Activated T-helper 1 cell treated with anti-CD3 and anti-CD28 coated beads, Interleukin-12 subunit alpha, Interleukin-12 subunit beta, Interleukin-2, Interleukin-4 antibody, amounts not matched to agents 30 ng/mL and 10 ng/mL and 1 ng/mL, durations not matched to agents 14 hours and 24 hours and 36 hours (primary cell): ENCODE measurements at regions not wholly inside any gene's neighbourhood (a gene's known extent, or its start where the extent isn't known, plus 50 kb on each side); places are given as distances from the start of the nearest gene placed in this dataset.
"Not testable (repeated sequence)": the region's sequence is repeated elsewhere in the genome, so short reads cannot be mapped to it uniquely, and the experiment has no call there.

Experiments used
- DNase-seq: peaks from one replicate; pipeline ENCODE4 v3.0.0; 2021; ENCODE audit warnings: low spot score
- H3K27ac Mint-ChIP-seq: one replicate; pipeline ENCODE4 v1.8.0; 2021; ENCODE audit warnings: mild to moderate bottlenecking, mixed read lengths
- H3K27me3 Mint-ChIP-seq: one replicate; pipeline ENCODE4 v1.8.0; 2022; ENCODE audit warnings: mild to moderate bottlenecking, moderate library complexity, mixed read lengths; ENCODE audit not compliant: insufficient read depth
- H3K36me3 Mint-ChIP-seq: one replicate; pipeline ENCODE4 v1.8.0; 2021; ENCODE audit warnings: low read depth, mixed read lengths
- H3K4me1 Mint-ChIP-seq: one replicate; pipeline ENCODE4 v1.8.0; 2021; ENCODE audit warnings: low read depth, mixed read lengths
- H3K4me3 Mint-ChIP-seq: one replicate; pipeline ENCODE4 v1.8.0; 2021; ENCODE audit warnings: mild to moderate bottlenecking, moderate library complexity, mixed read lengths
- H3K9me3 Mint-ChIP-seq: one replicate; pipeline ENCODE4 v1.8.0; 2021; ENCODE audit warnings: mixed read lengths
- intact Hi-C: fragments of 100-400 bp; cut with micrococcal nuclease; formaldehyde crosslinking; loops from one replicate; pipeline ENCODE4 v1.15.1; 2024

GRCh38 chr13:109955598-109955997, 169.2 kb upstream of the IRS2 start:
- no peaks in the 10 kb centered on the region for H3K36me3 Mint-ChIP-seq
- no peaks in the 10 kb centered on the region for H3K4me1 Mint-ChIP-seq
- no peaks in the 10 kb centered on the region for H3K9me3 Mint-ChIP-seq
- H3K27me3 Mint-ChIP-seq, result no peaks in the 10 kb centered on the region
- DNase-seq, result no peak
- no peak overlapping the region for H3K4me3 Mint-ChIP-seq
- no peak overlapping the region for H3K27ac Mint-ChIP-seq
- intact Hi-C loops, result no loop called here

- H3K27me3 Mint-ChIP-seq, result no peaks in the 10 kb centered on the region
- no peak overlapping the region for H3K27ac Mint-ChIP-seq
- no peaks in the 10 kb centered on the region for H3K9me3 Mint-ChIP-seq
- DNase-seq, result no peak
- intact Hi-C loops, result no loop called here
- H3K4me3 Mint-ChIP-seq, result no peak overlapping the region
- H3K4me1 Mint-ChIP-seq, result no peaks in the 10 kb centered on the region
- no peaks in the 10 kb centered on the region for H3K36me3 Mint-ChIP-seq
Measured at GRCh38 chr13:109954441-109954840, 168.1 kb upstream of the IRS2 start.

GRCh38 chr13:109951491-109951890, 165.1 kb upstream of the IRS2 start:
- no peaks in the 10 kb centered on the region for H3K27me3 Mint-ChIP-seq
- no peaks in the 10 kb centered on the region for H3K36me3 Mint-ChIP-seq
- intact Hi-C loops, result no loop called here
- H3K9me3 Mint-ChIP-seq, result no peaks in the 10 kb centered on the region
- DNase-seq, result no peak
- no peak overlapping the region for H3K27ac Mint-ChIP-seq
- no peaks in the 10 kb centered on the region for H3K4me1 Mint-ChIP-seq
- no peak overlapping the region for H3K4me3 Mint-ChIP-seq

GRCh38 chr13:109949397-109949796, 163.0 kb upstream of the IRS2 start:
- H3K36me3 Mint-ChIP-seq, result no peaks in the 10 kb centered on the region
- no peaks in the 10 kb centered on the region for H3K27me3 Mint-ChIP-seq
- H3K4me3 Mint-ChIP-seq, result no peak overlapping the region
- H3K27ac Mint-ChIP-seq, result no peak overlapping the region
- intact Hi-C loops, result no loop called here
- H3K9me3 Mint-ChIP-seq, result no peaks in the 10 kb centered on the region
- no peaks in the 10 kb centered on the region for H3K4me1 Mint-ChIP-seq
- DNase-seq, result no peak

- no peak overlapping the region for H3K4me3 Mint-ChIP-seq
- no peak overlapping the region for H3K27ac Mint-ChIP-seq
- H3K4me1 Mint-ChIP-seq, result no peaks in the 10 kb centered on the region
- no peaks in the 10 kb centered on the region for H3K27me3 Mint-ChIP-seq
- intact Hi-C loops, result no loop called here
- H3K36me3 Mint-ChIP-seq, result no peaks in the 10 kb centered on the region
- DNase-seq, result no peak
- H3K9me3 Mint-ChIP-seq, result no peaks in the 10 kb centered on the region
Measured at GRCh38 chr13:109947006-109947405, 160.6 kb upstream of the IRS2 start.

GRCh38 chr13:109945206-109945960, 159.0 kb upstream of the IRS2 start:
- Mint-ChIP-seq H3K9me3 (no peaks in the 10 kb centered on the region), H3K4me3 (no peak overlapping the region), H3K27ac (no peak overlapping the region), H3K4me1 (no peaks in the 10 kb centered on the region), H3K36me3 (no peaks in the 10 kb centered on the region), H3K27me3 (no peaks in the 10 kb centered on the region)
- no peak for DNase-seq
- intact Hi-C loops, result no loop called here

GRCh38 chr13:109941951-109942350, 155.6 kb upstream of the IRS2 start:
- no peak for DNase-seq
- no peaks in the 10 kb centered on the region for H3K36me3 Mint-ChIP-seq
- no peak overlapping the region for H3K4me3 Mint-ChIP-seq
- H3K27me3 Mint-ChIP-seq, result no peaks in the 10 kb centered on the region
- H3K4me1 Mint-ChIP-seq, result no peaks in the 10 kb centered on the region
- H3K9me3 Mint-ChIP-seq, result no peaks in the 10 kb centered on the region
- intact Hi-C loops, result no loop called here
- no peak overlapping the region for H3K27ac Mint-ChIP-seq

- DNase-seq, result no peak
- Mint-ChIP-seq H3K4me3 (no peak overlapping the region), H3K27me3 (no peaks in the 10 kb centered on the region), H3K27ac (no peak overlapping the region), H3K9me3 (no peaks in the 10 kb centered on the region), H3K4me1 (no peaks in the 10 kb centered on the region), H3K36me3 (no peaks in the 10 kb centered on the region)
- intact Hi-C loops, result no loop called here
Measured at GRCh38 chr13:109941221-109941620, 154.8 kb upstream of the IRS2 start.

- Mint-ChIP-seq H3K36me3 (no peaks in the 10 kb centered on the region), H3K9me3 (no peaks in the 10 kb centered on the region), H3K27me3 (no peaks in the 10 kb centered on the region), H3K27ac (no peak overlapping the region), H3K4me1 (no peaks in the 10 kb centered on the region), H3K4me3 (no peak overlapping the region)
- intact Hi-C loops, result no loop called here
- DNase-seq, result no peak
Measured at GRCh38 chr13:109940637-109941036, 154.3 kb upstream of the IRS2 start.

- no peaks in the 10 kb centered on the region for H3K36me3 Mint-ChIP-seq
- intact Hi-C loops, result no loop called here
- H3K27ac Mint-ChIP-seq, result no peak overlapping the region
- no peak for DNase-seq
- no peaks in the 10 kb centered on the region for H3K9me3 Mint-ChIP-seq
- no peak overlapping the region for H3K4me3 Mint-ChIP-seq
- H3K4me1 Mint-ChIP-seq, result no peaks in the 10 kb centered on the region
- H3K27me3 Mint-ChIP-seq, result no peaks in the 10 kb centered on the region
Measured at GRCh38 chr13:109939838-109940237, 153.5 kb upstream of the IRS2 start.

- Mint-ChIP-seq H3K4me1 (no peaks in the 10 kb centered on the region), H3K4me3 (no peak overlapping the region), H3K27ac (no peak overlapping the region), H3K36me3 (no peaks in the 10 kb centered on the region), H3K9me3 (no peaks in the 10 kb centered on the region), H3K27me3 (no peaks in the 10 kb centered on the region)
- no peak for DNase-seq
- intact Hi-C loops, result no loop called here
Measured at GRCh38 chr13:109939180-109939579, 152.8 kb upstream of the IRS2 start.

GRCh38 chr13:109938255-109938936, 152.0 kb upstream of the IRS2 start:
- H3K27ac Mint-ChIP-seq, result no peak overlapping the region
- peaks cover 2% of the 10 kb centered on the region for H3K27me3 Mint-ChIP-seq
- H3K36me3 Mint-ChIP-seq, result no peaks in the 10 kb centered on the region
- no peak for DNase-seq
- H3K4me3 Mint-ChIP-seq, result no peak overlapping the region
- H3K9me3 Mint-ChIP-seq, result no peaks in the 10 kb centered on the region
- intact Hi-C loops, result no loop called here
- H3K4me1 Mint-ChIP-seq, result no peaks in the 10 kb centered on the region

GRCh38 chr13:109934520-109934919, 148.1 kb upstream of the IRS2 start:
- H3K36me3 Mint-ChIP-seq, H3K9me3 Mint-ChIP-seq, intact Hi-C loops, H3K27ac Mint-ChIP-seq, H3K4me1 Mint-ChIP-seq, H3K27me3 Mint-ChIP-seq, H3K4me3 Mint-ChIP-seq, DNase-seq: not testable (repeated sequence)
